RWPE1 (cell line): ENCODE measurements at regions not wholly inside any gene's neighbourhood (a gene's known extent, or its start where the extent isn't known, plus 50 kb on each side); places are given as distances from the start of the nearest gene placed in this dataset.

Experiments used
- CTCF ChIA-PET: fragments of 350-600 bp; sonication (Branson Sonifier 250); formaldehyde crosslinking; extraction: SDS; loops from one replicate; lab custom pipeline; 2021; lab: Yijun Ruan, JAX
- POLR2A ChIA-PET: fragments of 400-600 bp; formaldehyde crosslinking; extraction: SDS; loops from one replicate; lab custom pipeline; 2020; ENCODE audit warnings: antibody characterized with exemption; ENCODE audit not compliant: low non-redundant PET; lab: Yijun Ruan, JAX
- DNase-seq: peaks from one replicate; pipeline ENCODE4 v3.0.0; 2012; ENCODE audit warnings: low spot score
- H3K27ac ChIP-seq: fragments of 450-650 bp; 2 replicates; pipeline ENCODE4 v1.5.1; 2017
- TF ChIP-seq, protein P1 (sequence below): fragments of 450-650 bp; conservative IDR thresholded peaks from 2 replicates; pipeline ENCODE4 v1.5.1; 2017; ENCODE audit warnings: low read depth, mild to moderate bottlenecking

DNA sequence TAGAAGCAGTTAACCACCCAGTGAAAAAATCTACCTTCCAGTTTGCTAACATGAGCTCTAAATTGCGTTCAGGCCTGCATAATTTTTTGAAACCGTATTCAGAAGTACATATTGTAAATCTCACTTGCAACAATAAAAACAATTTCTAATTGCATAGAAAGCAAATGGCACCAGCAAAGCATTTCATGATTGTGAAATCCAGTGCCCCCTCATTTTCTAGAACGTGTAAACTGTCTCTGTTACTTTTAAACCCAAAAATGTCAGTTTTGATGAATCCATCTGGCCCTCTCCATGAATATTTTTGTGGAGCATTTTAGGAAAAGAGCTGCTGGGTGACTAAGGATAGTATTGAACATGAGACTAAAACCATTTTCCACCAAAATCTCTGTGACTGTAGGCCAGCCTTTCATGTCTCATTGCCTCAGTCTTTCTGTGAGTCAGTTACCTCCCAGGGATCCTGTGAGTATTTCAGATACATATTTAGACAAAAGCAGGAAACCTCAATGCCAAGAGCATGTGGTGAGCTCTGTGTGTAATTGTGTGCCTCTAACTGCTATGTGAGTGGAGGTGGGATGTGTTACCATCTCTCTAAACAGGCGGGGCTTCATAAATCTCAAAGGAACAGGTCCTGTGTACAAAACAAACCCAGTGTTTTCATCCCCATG is 477.8 kb upstream of the DCC start:
- POLR2A ChIA-PET, result no interaction called here
- TF ChIP-seq, protein P1, sequence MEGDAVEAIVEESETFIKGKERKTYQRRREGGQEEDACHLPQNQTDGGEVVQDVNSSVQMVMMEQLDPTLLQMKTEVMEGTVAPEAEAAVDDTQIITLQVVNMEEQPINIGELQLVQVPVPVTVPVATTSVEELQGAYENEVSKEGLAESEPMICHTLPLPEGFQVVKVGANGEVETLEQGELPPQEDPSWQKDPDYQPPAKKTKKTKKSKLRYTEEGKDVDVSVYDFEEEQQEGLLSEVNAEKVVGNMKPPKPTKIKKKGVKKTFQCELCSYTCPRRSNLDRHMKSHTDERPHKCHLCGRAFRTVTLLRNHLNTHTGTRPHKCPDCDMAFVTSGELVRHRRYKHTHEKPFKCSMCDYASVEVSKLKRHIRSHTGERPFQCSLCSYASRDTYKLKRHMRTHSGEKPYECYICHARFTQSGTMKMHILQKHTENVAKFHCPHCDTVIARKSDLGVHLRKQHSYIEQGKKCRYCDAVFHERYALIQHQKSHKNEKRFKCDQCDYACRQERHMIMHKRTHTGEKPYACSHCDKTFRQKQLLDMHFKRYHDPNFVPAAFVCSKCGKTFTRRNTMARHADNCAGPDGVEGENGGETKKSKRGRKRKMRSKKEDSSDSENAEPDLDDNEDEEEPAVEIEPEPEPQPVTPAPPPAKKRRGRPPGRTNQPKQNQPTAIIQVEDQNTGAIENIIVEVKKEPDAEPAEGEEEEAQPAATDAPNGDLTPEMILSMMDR, result no peak
- DNase-seq, result no peak
- CTCF ChIA-PET, result no interaction called here
- H3K27ac ChIP-seq, result no peak overlapping the region

DNA sequence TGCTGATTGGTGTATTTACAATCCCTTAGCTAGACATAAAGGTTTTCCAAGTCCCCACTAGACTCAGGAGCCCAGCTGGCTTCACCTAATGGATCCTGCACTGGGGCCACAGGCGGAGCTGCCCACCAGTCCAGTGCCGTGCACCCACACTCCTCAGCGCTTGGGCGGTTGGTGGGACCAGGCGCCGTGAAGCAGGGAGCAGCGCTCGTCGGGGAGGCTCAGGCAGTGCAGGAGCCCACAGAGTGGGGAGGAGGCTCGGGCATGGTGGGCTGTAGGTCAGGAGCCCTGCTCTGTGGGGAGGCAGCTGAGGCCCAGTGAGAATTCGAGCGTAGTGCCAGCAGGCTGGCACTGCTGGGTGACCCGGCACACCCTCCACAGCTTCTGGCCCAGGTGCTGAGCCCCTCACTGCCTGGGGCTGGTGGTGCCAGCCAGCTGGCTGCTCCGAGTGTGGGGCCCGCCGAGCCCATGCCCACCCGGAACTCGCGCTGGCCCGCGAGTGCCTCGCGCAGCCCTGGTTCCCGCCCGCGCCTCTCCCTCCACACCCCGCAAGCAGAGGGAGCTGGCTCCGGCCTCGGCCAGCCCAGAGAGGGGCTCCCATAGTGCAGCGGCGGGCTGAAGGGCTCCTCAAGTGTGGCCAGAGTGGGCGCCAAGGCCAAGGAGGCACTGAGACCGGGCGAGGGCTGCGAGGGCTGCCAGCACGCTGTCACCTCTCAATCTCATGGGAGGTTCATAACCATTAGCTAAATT is 475.6 kb upstream of the DCC start:
- H3K27ac ChIP-seq, result no peak overlapping the region
- DNase-seq, result no peak
- CTCF ChIA-PET, result no interaction called here
- POLR2A ChIA-PET, result no interaction called here
- TF ChIP-seq, protein P1, result no peak

DNA sequence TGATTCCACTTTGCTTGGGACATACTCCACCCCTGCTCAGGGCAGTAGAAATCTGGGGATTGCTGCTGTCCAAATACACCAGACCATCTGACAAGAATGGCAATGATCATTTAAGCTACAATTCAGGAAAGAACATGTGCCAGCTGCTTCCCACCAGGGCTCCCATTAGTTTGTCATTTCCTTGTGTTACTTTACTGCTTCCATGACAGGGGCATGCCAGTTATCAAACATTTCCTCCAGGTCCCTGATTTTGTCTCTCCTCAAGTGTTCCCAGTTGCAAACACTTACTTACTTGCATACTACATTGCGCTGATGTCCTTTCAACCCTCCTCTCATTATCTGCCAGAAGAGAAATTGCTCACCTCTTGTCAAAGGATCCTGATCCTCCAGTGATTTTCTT is 474.5 kb upstream of the DCC start:
- no peak overlapping the region for H3K27ac ChIP-seq
- ChIA-PET CTCF (interaction anchor here (0.6 kb wide), 1 partner anchor 563 kb away, joined by 3 read pairs; no protein-coding TSS in a partner anchor), POLR2A (no interaction called here)
- TF ChIP-seq, protein P1, result no peak
- no peak for DNase-seq

DNA sequence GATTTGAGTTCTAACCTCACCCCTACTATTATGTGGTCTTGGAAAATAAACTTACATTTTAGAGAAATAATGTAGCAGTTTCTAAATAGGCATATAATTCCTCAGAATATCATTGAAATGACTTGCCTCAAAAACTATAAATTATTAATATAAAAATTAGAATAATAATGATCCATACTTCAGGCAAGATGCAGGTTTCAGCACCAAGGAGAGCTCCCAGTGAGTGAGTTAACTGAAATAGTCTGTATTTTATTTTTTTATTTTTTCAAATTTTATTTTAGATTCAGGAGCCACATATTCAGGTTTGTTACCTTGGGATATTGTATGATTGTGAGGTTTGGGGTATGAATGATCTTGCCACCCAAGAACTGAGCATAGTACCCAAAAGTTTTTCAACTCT is 472.2 kb upstream of the DCC start:
- POLR2A ChIA-PET, result no interaction called here
- no peak for DNase-seq
- TF ChIP-seq, protein P1, result no peak
- no peak overlapping the region for H3K27ac ChIP-seq
- CTCF ChIA-PET, result no interaction called here

DNA sequence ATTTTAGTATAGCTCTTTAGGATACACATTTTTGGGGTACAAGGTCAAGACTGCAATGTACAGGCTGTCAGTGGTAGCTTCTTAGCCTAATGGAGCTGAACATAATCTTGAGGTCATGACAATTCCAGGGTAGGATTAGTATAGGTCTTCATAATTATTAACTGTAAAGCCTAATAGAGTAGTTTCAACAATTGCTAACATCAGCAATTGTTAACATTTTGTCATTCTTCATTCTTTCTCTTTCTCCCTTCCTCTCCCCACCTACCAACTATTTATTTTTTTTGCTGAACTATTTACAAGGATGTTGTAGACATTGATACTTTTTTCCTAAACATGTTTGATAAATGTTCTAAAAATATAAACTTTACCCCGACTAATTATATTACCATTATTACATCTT is 461.3 kb upstream of the DCC start:
- ChIA-PET CTCF (interaction anchor here (0.7 kb wide), 1 partner anchor 73 kb away, joined by 3 read pairs; no protein-coding TSS in a partner anchor), POLR2A (no interaction called here)
- H3K27ac ChIP-seq, result no peak overlapping the region
- DNase-seq, result no peak
- TF ChIP-seq, protein P1, result no peak

DNA sequence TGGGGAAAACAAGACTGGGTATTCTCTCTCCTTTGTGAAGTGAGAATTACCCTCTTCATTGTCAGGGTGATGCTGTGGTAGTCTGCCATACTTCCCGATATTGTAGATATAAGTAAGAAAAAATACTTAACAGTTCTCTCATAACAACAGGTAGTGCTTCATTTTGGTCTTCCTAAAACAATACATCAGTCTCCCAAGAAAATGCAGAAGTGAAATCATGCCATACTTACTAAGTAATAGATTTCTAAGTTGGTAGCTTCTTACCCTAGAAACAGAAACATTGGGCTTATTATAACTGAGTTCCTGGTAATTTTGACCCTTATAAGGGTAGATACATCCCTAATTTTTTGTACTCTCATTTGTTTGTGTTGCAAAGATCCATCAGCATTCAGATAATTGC is 460.7 kb upstream of the DCC start:
- ChIA-PET POLR2A (no interaction called here), CTCF (interaction anchor here (0.7 kb wide), 1 partner anchor 74 kb away, joined by 3 read pairs; no protein-coding TSS in a partner anchor)
- TF ChIP-seq, protein P1, result no peak
- DNase-seq, result no peak
- no peak overlapping the region for H3K27ac ChIP-seq
